Astrocyte (in vitro differentiated cells and primary cell): ENCODE measurements at regions not wholly inside any gene's neighbourhood (a gene's known extent, or its start where the extent isn't known, plus 50 kb on each side); places are given as distances from the start of the nearest gene placed in this dataset.

Experiments
- CTCF ChIP-seq: IDR thresholded peaks from 2 replicates; pipeline ENCODE4 v1.5.1; 2011; ENCODE audit warnings: low read depth, mild to moderate bottlenecking, inconsistent platforms, low read length, moderate library complexity; ENCODE audit not compliant: insufficient read depth
- EZH2 ChIP-seq: IDR thresholded peaks from 2 replicates; pipeline ENCODE4 v1.6.1; 2012; ENCODE audit warnings: mild to moderate bottlenecking, low read length, inconsistent platforms; ENCODE audit not compliant: insufficient read depth

GRCh38 chr2:163198972-163199371 is 360.4 kb upstream of the KCNH7 start:
- no peak for TF ChIP-seq CTCF
- no peak for TF ChIP-seq EZH2
